ENCODE measurements at regions not wholly inside any gene's neighbourhood (a gene's known extent, or its start where the extent isn't known, plus 50 kb on each side); places are given as distances from the start of the nearest gene placed in this dataset.
"Not testable (repeated sequence)": the region's sequence is repeated elsewhere in the genome, so short reads cannot be mapped to it uniquely, and the experiment has no call there.

- no peak overlapping the region for H3K4me3 ChIP-seq (ENCODE audit: extremely low read depth, insufficient read depth, low read length, poor library complexity, severe bottlenecking)
- no peak overlapping the region for H3K27ac ChIP-seq (ENCODE audit: low read depth, low read length, severe bottlenecking)
- H3K36me3 ChIP-seq (ENCODE audit: control insufficient read depth, insufficient read depth, low read length), result no peaks in the 10 kb centered on the region
- H3K4me1 ChIP-seq (ENCODE audit: control insufficient read depth, insufficient read depth, low read length, poor library complexity, severe bottlenecking), result no peaks in the 10 kb centered on the region
- no peaks in the 10 kb centered on the region for H3K9me3 ChIP-seq (ENCODE audit: control insufficient read depth, low read length)
- 43 to 44% methylated on average over 1 of the region's 1 CpG for WGBS, 2 experiments (ENCODE audit: insufficient coverage in 2 of 2)
Measured at GRCh38 chr10:14425034-14425433, 94.3 kb upstream of the FRMD4A start.

GRCh38 chr10:14423111-14423744 lies 92.5 kb upstream of the FRMD4A start:
- WGBS, 2 experiments (ENCODE audit: insufficient coverage in 2 of 2), result 90 to 91% methylated on average over 3 to 5 of the region's 6 CpGs
- H3K36me3 ChIP-seq (ENCODE audit: control insufficient read depth, insufficient read depth, low read length), result no peaks in the 10 kb centered on the region
- H3K4me3 ChIP-seq (ENCODE audit: extremely low read depth, insufficient read depth, low read length, poor library complexity, severe bottlenecking), result no peak overlapping the region
- H3K4me1 ChIP-seq (ENCODE audit: control insufficient read depth, insufficient read depth, low read length, poor library complexity, severe bottlenecking), result no peaks in the 10 kb centered on the region
- no peak overlapping the region for H3K27ac ChIP-seq (ENCODE audit: low read depth, low read length, severe bottlenecking)
- no peaks in the 10 kb centered on the region for H3K9me3 ChIP-seq (ENCODE audit: control insufficient read depth, low read length)

GRCh38 chr10:14422431-14422830 lies 91.7 kb upstream of the FRMD4A start:
- Histone ChIP-seq H3K9me3 (ENCODE audit: control insufficient read depth, low read length) (no peaks in the 10 kb centered on the region), H3K4me3 (ENCODE audit: extremely low read depth, insufficient read depth, low read length, poor library complexity, severe bottlenecking) (no peak overlapping the region), H3K36me3 (ENCODE audit: control insufficient read depth, insufficient read depth, low read length) (no peaks in the 10 kb centered on the region), H3K27ac (ENCODE audit: low read depth, low read length, severe bottlenecking) (no peak overlapping the region), H3K4me1 (ENCODE audit: control insufficient read depth, insufficient read depth, low read length, poor library complexity, severe bottlenecking) (no peaks in the 10 kb centered on the region)
- 40 to 71% methylated on average over 1 of the region's 2 CpGs for WGBS, 2 experiments (ENCODE audit: insufficient coverage in 2 of 2)

GRCh38 chr10:14421941-14422340 lies 91.2 kb upstream of the FRMD4A start:
- Histone ChIP-seq H3K4me1 (ENCODE audit: control insufficient read depth, insufficient read depth, low read length, poor library complexity, severe bottlenecking) (no peaks in the 10 kb centered on the region), H3K36me3 (ENCODE audit: control insufficient read depth, insufficient read depth, low read length) (no peaks in the 10 kb centered on the region), H3K9me3 (ENCODE audit: control insufficient read depth, low read length) (no peaks in the 10 kb centered on the region), H3K4me3 (ENCODE audit: extremely low read depth, insufficient read depth, low read length, poor library complexity, severe bottlenecking) (no peak overlapping the region), H3K27ac (ENCODE audit: low read depth, low read length, severe bottlenecking) (no peak overlapping the region)
- 19 to 51% methylated on average over 2 to 3 of the region's 3 CpGs for WGBS, 2 experiments (ENCODE audit: insufficient coverage in 2 of 2)

GRCh38 chr10:14417336-14417735 lies 86.6 kb upstream of the FRMD4A start:
- H3K9me3 ChIP-seq (ENCODE audit: control insufficient read depth, low read length); H3K4me1 ChIP-seq (ENCODE audit: control insufficient read depth, insufficient read depth, low read length, poor library complexity, severe bottlenecking); H3K27ac ChIP-seq (ENCODE audit: low read depth, low read length, severe bottlenecking); H3K4me3 ChIP-seq (ENCODE audit: extremely low read depth, insufficient read depth, low read length, poor library complexity, severe bottlenecking); H3K36me3 ChIP-seq (ENCODE audit: control insufficient read depth, insufficient read depth, low read length): not testable (repeated sequence)
- 61% methylated on average over 2 of the region's 2 CpGs; no CpG with 5 or more reads in 1 of the 2 experiments for WGBS, 2 experiments (ENCODE audit: insufficient coverage in 2 of 2)

- no peak overlapping the region for H3K27ac ChIP-seq (ENCODE audit: low read depth, low read length, severe bottlenecking)
- 72 to 87% methylated on average over 2 to 5 of the region's 7 CpGs for WGBS, 2 experiments (ENCODE audit: insufficient coverage in 2 of 2)
- no peak overlapping the region for H3K4me3 ChIP-seq (ENCODE audit: extremely low read depth, insufficient read depth, low read length, poor library complexity, severe bottlenecking)
- H3K4me1 ChIP-seq (ENCODE audit: control insufficient read depth, insufficient read depth, low read length, poor library complexity, severe bottlenecking), result peaks cover 3% of the 10 kb centered on the region
- no peaks in the 10 kb centered on the region for H3K36me3 ChIP-seq (ENCODE audit: control insufficient read depth, insufficient read depth, low read length)
- no peaks in the 10 kb centered on the region for H3K9me3 ChIP-seq (ENCODE audit: control insufficient read depth, low read length)
Measured at GRCh38 chr10:14416308-14416700, 85.6 kb upstream of the FRMD4A start.

GRCh38 chr10:14415676-14416307 lies 85.1 kb upstream of the FRMD4A start:
- Histone ChIP-seq H3K27ac (ENCODE audit: low read depth, low read length, severe bottlenecking) (no peak overlapping the region), H3K4me1 (ENCODE audit: control insufficient read depth, insufficient read depth, low read length, poor library complexity, severe bottlenecking) (peaks cover 3% of the 10 kb centered on the region), H3K36me3 (ENCODE audit: control insufficient read depth, insufficient read depth, low read length) (no peaks in the 10 kb centered on the region), H3K9me3 (ENCODE audit: control insufficient read depth, low read length) (no peaks in the 10 kb centered on the region), H3K4me3 (ENCODE audit: extremely low read depth, insufficient read depth, low read length, poor library complexity, severe bottlenecking) (no peak overlapping the region)
- WGBS, 2 experiments (ENCODE audit: insufficient coverage in 2 of 2), result 84 to 90% methylated on average over 2 of the region's 4 CpGs

- Histone ChIP-seq H3K27ac (ENCODE audit: low read depth, low read length, severe bottlenecking) (no peak overlapping the region), H3K36me3 (ENCODE audit: control insufficient read depth, insufficient read depth, low read length) (no peaks in the 10 kb centered on the region), H3K4me1 (ENCODE audit: control insufficient read depth, insufficient read depth, low read length, poor library complexity, severe bottlenecking) (peaks cover 3% of the 10 kb centered on the region), H3K4me3 (ENCODE audit: extremely low read depth, insufficient read depth, low read length, poor library complexity, severe bottlenecking) (no peak overlapping the region), H3K9me3 (ENCODE audit: control insufficient read depth, low read length) (no peaks in the 10 kb centered on the region)
- WGBS, 2 experiments (ENCODE audit: insufficient coverage in 2 of 2), result 79 to 87% methylated on average over 2 of the region's 3 CpGs
Measured at GRCh38 chr10:14414901-14415300, 84.2 kb upstream of the FRMD4A start.

- Histone ChIP-seq H3K27ac (ENCODE audit: low read depth, low read length, severe bottlenecking) (no peak overlapping the region), H3K4me1 (ENCODE audit: control insufficient read depth, insufficient read depth, low read length, poor library complexity, severe bottlenecking) (peaks cover 3% of the 10 kb centered on the region), H3K4me3 (ENCODE audit: extremely low read depth, insufficient read depth, low read length, poor library complexity, severe bottlenecking) (no peak overlapping the region), H3K36me3 (ENCODE audit: control insufficient read depth, insufficient read depth, low read length) (no peaks in the 10 kb centered on the region), H3K9me3 (ENCODE audit: control insufficient read depth, low read length) (no peaks in the 10 kb centered on the region)
- 91 to 95% methylated on average over 5 of the region's 5 CpGs for WGBS, 2 experiments (ENCODE audit: insufficient coverage in 2 of 2)
Measured at GRCh38 chr10:14413523-14413922, 82.8 kb upstream of the FRMD4A start.

GRCh38 chr10:14412624-14413023 lies 81.9 kb upstream of the FRMD4A start:
- Histone ChIP-seq H3K36me3 (ENCODE audit: control insufficient read depth, insufficient read depth, low read length) (no peaks in the 10 kb centered on the region), H3K9me3 (ENCODE audit: control insufficient read depth, low read length) (no peaks in the 10 kb centered on the region), H3K27ac (ENCODE audit: low read depth, low read length, severe bottlenecking) (no peak overlapping the region), H3K4me1 (ENCODE audit: control insufficient read depth, insufficient read depth, low read length, poor library complexity, severe bottlenecking) (peaks cover 3% of the 10 kb centered on the region), H3K4me3 (ENCODE audit: extremely low read depth, insufficient read depth, low read length, poor library complexity, severe bottlenecking) (no peak overlapping the region)
- WGBS, 2 experiments (ENCODE audit: insufficient coverage in 2 of 2), result 90 to 93% methylated on average over 2 of the region's 2 CpGs

GRCh38 chr10:14409856-14410458 lies 79.2 kb upstream of the FRMD4A start:
- H3K27ac ChIP-seq (ENCODE audit: low read depth, low read length, severe bottlenecking), result no peak overlapping the region
- peaks cover 4% of the 10 kb centered on the region for H3K4me1 ChIP-seq (ENCODE audit: control insufficient read depth, insufficient read depth, low read length, poor library complexity, severe bottlenecking)
- WGBS, 2 experiments (ENCODE audit: insufficient coverage in 2 of 2), result 88 to 94% methylated on average over 3 of the region's 3 CpGs
- H3K36me3 ChIP-seq (ENCODE audit: control insufficient read depth, insufficient read depth, low read length), result no peaks in the 10 kb centered on the region
- no peaks in the 10 kb centered on the region for H3K9me3 ChIP-seq (ENCODE audit: control insufficient read depth, low read length)
- H3K4me3 ChIP-seq (ENCODE audit: extremely low read depth, insufficient read depth, low read length, poor library complexity, severe bottlenecking), result no peak overlapping the region
